Lower lobe of right lung (tissue), 2 donors: ENCODE measurements at regions not wholly inside any gene's neighbourhood (a gene's known extent, or its start where the extent isn't known, plus 50 kb on each side); places are given as distances from the start of the nearest gene placed in this dataset.

Experiments used
- ATAC-seq, 2 donors: fragments of 200-7000 bp; cut with Tn5 transposase; one replicate each; pipeline ENCODE4 v1.9.1; 2020 to 2022; ENCODE audit warnings: mild to moderate bottlenecking in 2 of 2, moderate library complexity in 2 of 2
- DNase-seq: peaks from one replicate; pipeline ENCODE4 v3.0.0-alpha.2; 2020
- H3K27ac ChIP-seq: fragments of 200-600 bp; one replicate; pipeline ENCODE4 v1.8.0; 2022
- H3K27me3 ChIP-seq: fragments of 200-600 bp; one replicate; pipeline ENCODE4 v1.8.0; 2022; ENCODE audit warnings: low read depth
- H3K36me3 ChIP-seq: fragments of 200-600 bp; one replicate; pipeline ENCODE4 v1.8.0; 2022; ENCODE audit warnings: mild to moderate bottlenecking
- H3K4me1 ChIP-seq: fragments of 200-600 bp; one replicate; pipeline ENCODE4 v1.8.0; 2022
- H3K4me3 ChIP-seq: fragments of 200-600 bp; one replicate; pipeline ENCODE4 v1.8.0; 2022; ENCODE audit warnings: mild to moderate bottlenecking
- H3K9me3 ChIP-seq: fragments of 200-600 bp; one replicate; pipeline ENCODE4 v1.8.0; 2022
- intact Hi-C: fragments of 100-400 bp; cut with DNase I; formaldehyde crosslinking; loops from one replicate; pipeline ENCODE4 v1.11.0; 2022
- TF ChIP-seq, protein P1 (sequence below): fragments of 200-600 bp; IDR thresholded peaks from one replicate; pipeline ENCODE4 v1.8.0; 2022; ENCODE audit warnings: antibody characterized with exemption, mild to moderate bottlenecking
- donor health status: DM: no; HTN: yes; CAD: no; lungs with severe emphysema.

DNA sequence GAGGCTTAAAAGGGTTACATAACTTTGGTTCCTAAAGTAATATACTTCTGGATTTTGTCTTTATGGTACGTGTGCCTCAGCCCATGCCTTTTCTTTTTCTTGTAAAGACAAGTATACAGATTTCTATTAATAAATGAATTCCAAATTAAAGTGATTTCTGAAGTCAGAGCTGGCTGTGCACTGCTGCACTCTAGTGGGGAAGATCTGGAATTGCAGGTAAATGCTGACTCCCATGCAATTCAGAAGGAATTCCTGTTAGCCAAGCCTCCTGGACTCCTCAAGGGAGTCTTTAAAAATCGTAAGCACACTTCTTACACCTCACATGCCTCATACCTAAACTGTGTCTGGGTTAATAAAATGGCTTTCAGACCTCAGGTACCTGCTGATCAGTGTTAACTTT, 118.4 kb upstream of the SLC7A1 start:
- DNase-seq (no peak), ATAC-seq (no peak)
- H3K27me3 ChIP-seq, result peaks cover 5% of the 10 kb centered on the region
- H3K27ac ChIP-seq, result no peak overlapping the region
- H3K4me3 ChIP-seq, result no peak overlapping the region
- TF ChIP-seq, protein P1, sequence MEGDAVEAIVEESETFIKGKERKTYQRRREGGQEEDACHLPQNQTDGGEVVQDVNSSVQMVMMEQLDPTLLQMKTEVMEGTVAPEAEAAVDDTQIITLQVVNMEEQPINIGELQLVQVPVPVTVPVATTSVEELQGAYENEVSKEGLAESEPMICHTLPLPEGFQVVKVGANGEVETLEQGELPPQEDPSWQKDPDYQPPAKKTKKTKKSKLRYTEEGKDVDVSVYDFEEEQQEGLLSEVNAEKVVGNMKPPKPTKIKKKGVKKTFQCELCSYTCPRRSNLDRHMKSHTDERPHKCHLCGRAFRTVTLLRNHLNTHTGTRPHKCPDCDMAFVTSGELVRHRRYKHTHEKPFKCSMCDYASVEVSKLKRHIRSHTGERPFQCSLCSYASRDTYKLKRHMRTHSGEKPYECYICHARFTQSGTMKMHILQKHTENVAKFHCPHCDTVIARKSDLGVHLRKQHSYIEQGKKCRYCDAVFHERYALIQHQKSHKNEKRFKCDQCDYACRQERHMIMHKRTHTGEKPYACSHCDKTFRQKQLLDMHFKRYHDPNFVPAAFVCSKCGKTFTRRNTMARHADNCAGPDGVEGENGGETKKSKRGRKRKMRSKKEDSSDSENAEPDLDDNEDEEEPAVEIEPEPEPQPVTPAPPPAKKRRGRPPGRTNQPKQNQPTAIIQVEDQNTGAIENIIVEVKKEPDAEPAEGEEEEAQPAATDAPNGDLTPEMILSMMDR, result peak; percentile 40
- peaks cover 5% of the 10 kb centered on the region for H3K9me3 ChIP-seq
- H3K4me1 ChIP-seq, result no peaks in the 10 kb centered on the region
- intact Hi-C loops, result no loop called here
- no peaks in the 10 kb centered on the region for H3K36me3 ChIP-seq

GRCh38 chr13:29711776-29712175, 116.3 kb upstream of the SLC7A1 start:
- no peak for ATAC-seq
- no peak for DNase-seq
- intact Hi-C loops, result no loop called here
- Histone ChIP-seq H3K27me3 (peaks cover 5% of the 10 kb centered on the region), H3K36me3 (no peaks in the 10 kb centered on the region), H3K9me3 (peaks cover 5% of the 10 kb centered on the region), H3K4me3 (no peak overlapping the region), H3K4me1 (no peaks in the 10 kb centered on the region), H3K27ac (no peak overlapping the region)
- TF ChIP-seq, protein P1, result no peak

GRCh38 chr13:29710511-29710910, 115.0 kb upstream of the SLC7A1 start:
- DNase-seq (no peak), ATAC-seq (no peak)
- Histone ChIP-seq H3K9me3 (peaks cover 5% of the 10 kb centered on the region), H3K36me3 (no peaks in the 10 kb centered on the region), H3K27me3 (peaks cover 5% of the 10 kb centered on the region), H3K4me3 (no peak overlapping the region), H3K4me1 (no peaks in the 10 kb centered on the region), H3K27ac (no peak overlapping the region)
- intact Hi-C loops, result no loop called here
- TF ChIP-seq, protein P1, result no peak

- ATAC-seq (no peak), DNase-seq (no peak)
- Histone ChIP-seq H3K27ac (no peak overlapping the region), H3K9me3 (peaks cover 5% of the 10 kb centered on the region), H3K4me1 (no peaks in the 10 kb centered on the region), H3K27me3 (peaks cover 5% of the 10 kb centered on the region), H3K4me3 (no peak overlapping the region), H3K36me3 (no peaks in the 10 kb centered on the region)
- intact Hi-C loops, result no loop called here
- TF ChIP-seq, protein P1, result no peak
Observed at GRCh38 chr13:29709407-29710069, 114.0 kb upstream of the SLC7A1 start.

DNA sequence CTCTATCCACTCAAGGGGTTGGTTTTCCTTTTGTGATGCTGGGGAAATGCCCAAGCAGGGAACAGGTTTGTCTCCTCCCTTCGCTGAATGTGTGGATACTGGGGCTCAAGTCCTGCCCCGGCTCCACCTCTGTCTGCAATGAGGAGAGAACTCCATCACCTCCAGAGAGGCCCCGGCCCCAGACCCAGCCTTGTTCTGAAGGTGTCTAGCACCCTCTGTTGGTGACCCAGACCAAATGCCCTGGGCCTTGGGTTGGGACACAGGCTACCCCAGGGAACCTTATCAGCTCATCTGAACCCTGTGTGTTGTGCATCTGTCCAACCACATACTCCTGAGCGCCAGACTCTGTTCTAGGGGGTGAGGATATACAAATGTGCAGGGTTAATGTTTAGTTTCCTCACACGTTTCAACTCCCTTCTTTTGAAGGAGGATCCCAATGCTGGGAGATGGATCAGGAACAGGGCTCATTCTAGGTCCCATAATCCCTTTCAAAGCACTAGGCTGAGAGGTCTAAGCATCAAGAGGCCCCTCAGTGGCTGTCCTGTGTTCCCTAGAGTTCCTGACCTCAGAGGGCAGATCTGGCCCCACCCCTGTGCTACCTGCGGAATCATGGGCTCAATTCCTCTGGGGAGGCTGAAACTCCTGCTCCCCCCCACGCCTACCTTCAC, 112.5 kb upstream of the SLC7A1 start:
- no peak overlapping the region for H3K27ac ChIP-seq
- intact Hi-C loops, result no loop called here
- TF ChIP-seq, protein P1, result peak; percentile 42
- H3K36me3 ChIP-seq, result no peaks in the 10 kb centered on the region
- H3K27me3 ChIP-seq, result peaks cover 5% of the 10 kb centered on the region
- no peak overlapping the region for H3K4me3 ChIP-seq
- no peaks in the 10 kb centered on the region for H3K9me3 ChIP-seq
- ATAC-seq, result peak; percentile 68 to 69
- DNase-seq, result no peak
- H3K4me1 ChIP-seq, result no peaks in the 10 kb centered on the region
